NCI-H1092 treated with DMSO at 0.1 percent for 48 hours (cell line): ENCODE measurements at regions not wholly inside any gene's neighbourhood (a gene's known extent, or its start where the extent isn't known, plus 50 kb on each side); places are given as distances from the start of the nearest gene placed in this dataset.
"Not testable (repeated sequence)": the region's sequence is repeated elsewhere in the genome, so short reads cannot be mapped to it uniquely, and the experiment has no call there.

Source experiments
- DNase-seq: peaks from one replicate; lab custom pipeline; 2025; lab: John Stamatoyannopoulos, UW

GRCh38 chr11:82533628-82534327 lies 199.9 kb downstream of the FAM181B start:
- no peak for DNase-seq

GRCh38 chr11:82529936-82530335 lies 203.7 kb downstream of the FAM181B start:
- DNase-seq = no peak

- DNase-seq = no peak
These were observed 206.5 kb downstream of the FAM181B start for GRCh38 chr11:82527081-82527584.

GRCh38 chr11:82523141-82523540 lies 210.5 kb downstream of the FAM181B start:
- DNase-seq = no peak

- no peak for DNase-seq
These were observed 212.2 kb downstream of the FAM181B start for GRCh38 chr11:82521427-82521826.

- DNase-seq = no peak
These were observed 226.4 kb downstream of the FAM181B start for GRCh38 chr11:82507288-82507687.

- no peak for DNase-seq
These were observed 228.3 kb downstream of the FAM181B start for GRCh38 chr11:82505379-82505778.

- not testable (repeated sequence) for DNase-seq
These were observed 232.5 kb downstream of the FAM181B start for GRCh38 chr11:82501174-82501573.

- DNase-seq = no peak
These were observed 238.7 kb downstream of the FAM181B start for GRCh38 chr11:82494988-82495432.

GRCh38 chr11:82474876-82475275 lies 258.8 kb downstream of the FAM181B start:
- no peak for DNase-seq

GRCh38 chr11:82465481-82465880 lies 268.2 kb downstream of the FAM181B start:
- DNase-seq = no peak

GRCh38 chr11:82462608-82463242 lies 270.9 kb downstream of the FAM181B start:
- no peak for DNase-seq

- no peak for DNase-seq
These were observed 274.9 kb downstream of the FAM181B start for GRCh38 chr11:82458761-82459160.

- no peak for DNase-seq
These were observed 275.5 kb downstream of the FAM181B start for GRCh38 chr11:82458147-82458546.

- DNase-seq = no peak
These were observed 282.7 kb downstream of the FAM181B start for GRCh38 chr11:82450996-82451395.

GRCh38 chr11:82406611-82407010 lies 327.1 kb downstream of the FAM181B start:
- DNase-seq = no peak

- DNase-seq = no peak
These were observed 328.2 kb downstream of the FAM181B start for GRCh38 chr11:82405421-82405820.

GRCh38 chr11:82404981-82405380 lies 328.7 kb downstream of the FAM181B start:
- DNase-seq = no peak

- no peak for DNase-seq
These were observed 329.9 kb downstream of the FAM181B start for GRCh38 chr11:82403640-82404305.

- no peak for DNase-seq
These were observed 335.3 kb downstream of the FAM181B start for GRCh38 chr11:82398300-82398815.

- not testable (repeated sequence) for DNase-seq
These were observed 337.0 kb downstream of the FAM181B start for GRCh38 chr11:82396639-82397038.

- no peak for DNase-seq
These were observed 349.4 kb downstream of the FAM181B start for GRCh38 chr11:82384308-82384707.
